Activated naive CD4-positive, alpha-beta T cell treated with anti-CD3 and anti-CD28 coated beads for 36 hours (primary cell): ENCODE measurements at regions not wholly inside any gene's neighbourhood (a gene's known extent, or its start where the extent isn't known, plus 50 kb on each side); places are given as distances from the start of the nearest gene placed in this dataset.
"Not testable (repeated sequence)": the region's sequence is repeated elsewhere in the genome, so short reads cannot be mapped to it uniquely, and the experiment has no call there.

ENCODE experiments used
- CTCF ChIA-PET: fragments of 350-600 bp; sonication (Branson Sonifier 250); formaldehyde crosslinking; loops from one replicate; lab custom pipeline; 2021; ENCODE audit warnings: antibody characterized with exemption; lab: Charles Lee
- DNase-seq: peaks from one replicate; pipeline ENCODE4 v3.0.0-alpha.2; 2020
- H3K27ac Mint-ChIP-seq: one replicate; pipeline ENCODE4 v1.8.0; 2021; ENCODE audit warnings: mild to moderate bottlenecking, mixed read lengths
- H3K27me3 Mint-ChIP-seq: one replicate; pipeline ENCODE4 v1.8.0; 2021; ENCODE audit warnings: low read depth, mixed read lengths
- H3K36me3 Mint-ChIP-seq: one replicate; pipeline ENCODE4 v1.8.0; 2021; ENCODE audit warnings: low read depth, mixed read lengths
- H3K4me1 Mint-ChIP-seq: one replicate; pipeline ENCODE4 v1.8.0; 2021; ENCODE audit warnings: low read depth, mixed read lengths
- H3K4me3 Mint-ChIP-seq: one replicate; pipeline ENCODE4 v1.8.0; 2021; ENCODE audit warnings: mild to moderate bottlenecking, moderate library complexity, mixed read lengths
- H3K9me3 Mint-ChIP-seq: one replicate; pipeline ENCODE4 v1.8.0; 2021; ENCODE audit warnings: mixed read lengths
- intact Hi-C: fragments of 100-400 bp; cut with micrococcal nuclease; formaldehyde crosslinking; loops from one replicate; pipeline ENCODE4 v1.15.1; 2023

DNA sequence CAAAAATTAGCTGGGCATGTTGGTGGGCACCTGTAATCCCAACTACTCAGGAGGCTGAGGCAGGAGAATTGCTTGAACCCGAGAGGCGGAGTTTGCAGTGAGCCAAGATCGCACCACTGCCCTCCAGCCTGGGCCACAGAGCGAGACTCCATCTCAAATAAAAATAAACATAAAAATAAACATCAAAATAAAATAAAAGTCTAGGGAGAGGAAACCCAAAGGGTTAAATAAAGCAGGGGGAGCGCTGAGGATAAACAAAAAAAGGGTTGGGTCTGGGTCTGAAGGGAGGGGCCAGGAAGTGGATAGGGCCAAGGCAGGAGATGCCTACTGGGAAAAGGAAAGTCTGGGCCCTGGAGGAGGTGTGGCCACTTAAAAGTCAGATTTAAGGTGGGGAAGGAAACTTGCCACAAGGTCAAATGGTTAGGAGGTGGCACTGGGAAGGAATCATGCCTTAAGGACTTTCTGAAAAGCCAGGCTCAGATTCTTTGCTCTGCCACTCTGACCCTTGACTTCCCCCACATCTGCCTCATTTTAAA is 150.0 kb downstream of the ADSS2 start:
- Mint-ChIP-seq H3K27ac (no peak overlapping the region), H3K4me1 (peaks cover 7% of the 10 kb centered on the region), H3K4me3 (no peak overlapping the region), H3K27me3 (peaks cover 3% of the 10 kb centered on the region), H3K36me3 (no peaks in the 10 kb centered on the region), H3K9me3 (peaks cover 2% of the 10 kb centered on the region)
- DNase-seq = no peak
- CTCF ChIA-PET = interaction anchor here (0.6 kb wide), 1 partner anchor 118 kb away, joined by 3 read pairs; no protein-coding TSS in a partner anchor
- intact Hi-C loops = no loop called here

DNA sequence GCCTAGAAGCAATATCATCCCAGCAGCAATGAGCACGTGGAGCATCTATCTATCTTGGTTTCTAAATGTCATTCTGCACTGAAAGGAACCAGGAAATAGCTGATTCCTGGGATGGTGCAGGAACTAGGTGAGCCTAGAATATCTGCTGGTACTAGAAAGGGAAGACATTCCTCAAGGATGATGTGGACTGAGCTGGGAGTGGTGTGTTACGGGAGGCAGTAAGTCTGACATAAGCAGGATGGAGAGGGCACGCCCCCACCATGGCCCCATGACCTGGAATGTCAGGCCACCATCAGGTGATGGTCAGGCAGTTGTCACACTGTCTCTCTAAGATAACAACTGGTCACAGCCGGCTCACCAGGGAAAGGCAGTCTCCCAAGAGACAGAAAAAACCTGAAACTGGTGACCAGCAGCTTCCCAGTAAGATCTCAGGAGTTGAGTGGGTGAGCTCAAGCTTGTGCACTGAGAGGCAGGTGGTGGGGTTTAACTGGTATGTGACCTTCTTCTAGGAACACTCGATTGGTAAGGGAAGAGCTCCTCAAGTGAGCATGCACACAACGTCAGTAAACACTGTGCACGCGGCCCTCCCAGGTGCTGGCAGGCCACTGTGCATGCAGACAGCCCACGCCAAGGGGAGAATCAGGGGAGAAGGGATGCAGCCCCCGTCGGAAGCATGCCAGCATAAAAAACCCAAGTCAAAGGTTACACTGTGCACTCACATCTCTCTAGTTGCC is 148.7 kb downstream of the ADSS2 start:
- no peak for DNase-seq
- CTCF ChIA-PET = no interaction called here
- no peaks in the 10 kb centered on the region for H3K36me3 Mint-ChIP-seq
- no peak overlapping the region for H3K27ac Mint-ChIP-seq
- H3K4me1 Mint-ChIP-seq = peaks cover 7% of the 10 kb centered on the region
- intact Hi-C loops = no loop called here
- H3K27me3 Mint-ChIP-seq = peaks cover 3% of the 10 kb centered on the region
- H3K4me3 Mint-ChIP-seq = no peak overlapping the region
- peaks cover 4% of the 10 kb centered on the region for H3K9me3 Mint-ChIP-seq

- peaks cover 7% of the 10 kb centered on the region for H3K4me1 Mint-ChIP-seq
- no peak overlapping the region for H3K27ac Mint-ChIP-seq
- peaks cover 4% of the 10 kb centered on the region for H3K9me3 Mint-ChIP-seq
- no peaks in the 10 kb centered on the region for H3K36me3 Mint-ChIP-seq
- H3K4me3 Mint-ChIP-seq = no peak overlapping the region
- intact Hi-C loops = no loop called here
- DNase-seq = no peak
- peaks cover 3% of the 10 kb centered on the region for H3K27me3 Mint-ChIP-seq
- CTCF ChIA-PET = no interaction called here
These were observed 148.1 kb downstream of the ADSS2 start for GRCh38 chr1:244303610-244303969.

DNA sequence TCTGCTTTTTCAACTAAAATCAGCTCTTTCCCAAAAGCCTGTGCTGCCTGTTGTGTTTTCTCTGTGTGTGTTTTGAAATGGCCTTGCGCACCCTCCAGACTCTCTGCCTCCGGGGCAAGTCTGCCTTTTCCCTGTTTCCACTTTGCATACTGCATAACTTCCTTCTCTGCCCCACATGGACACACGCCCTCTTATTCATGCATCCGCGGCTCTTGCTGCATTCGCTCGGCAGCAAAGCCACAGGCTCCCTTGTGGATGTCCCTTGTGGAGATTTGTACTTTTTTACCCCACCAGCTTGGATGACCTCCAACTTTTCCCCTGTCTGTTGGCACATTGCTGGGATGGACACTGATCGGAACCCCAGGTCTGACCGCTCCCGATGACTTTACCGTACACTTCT is 147.6 kb downstream of the ADSS2 start:
- H3K27me3 Mint-ChIP-seq = peaks cover 3% of the 10 kb centered on the region
- CTCF ChIA-PET = no interaction called here
- peaks cover 5% of the 10 kb centered on the region for H3K4me1 Mint-ChIP-seq
- H3K4me3 Mint-ChIP-seq = no peak overlapping the region
- no peak overlapping the region for H3K27ac Mint-ChIP-seq
- no peaks in the 10 kb centered on the region for H3K36me3 Mint-ChIP-seq
- no peak for DNase-seq
- intact Hi-C loops = no loop called here
- peaks cover 4% of the 10 kb centered on the region for H3K9me3 Mint-ChIP-seq

DNA sequence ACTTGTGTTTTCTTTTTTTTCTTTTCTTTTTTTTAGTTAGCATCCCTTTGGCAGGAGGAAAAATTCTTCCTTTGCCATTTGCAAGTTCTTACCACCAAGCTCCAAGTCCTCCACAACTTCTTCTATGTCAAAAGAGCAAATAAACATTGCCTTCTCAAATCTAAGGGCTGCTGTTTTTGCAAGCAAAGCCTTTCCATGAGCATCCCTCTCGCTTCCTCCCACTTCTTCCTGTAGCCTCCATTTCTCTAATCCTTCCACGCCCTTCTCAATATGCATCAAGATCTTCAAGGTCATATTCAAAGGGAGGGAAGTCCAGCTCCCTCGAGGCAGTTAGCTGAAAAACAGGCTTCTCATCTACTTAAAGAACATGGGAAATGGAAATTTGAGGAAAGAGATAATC is 147.1 kb downstream of the ADSS2 start:
- no peak overlapping the region for H3K27ac Mint-ChIP-seq
- CTCF ChIA-PET = no interaction called here
- peaks cover 6% of the 10 kb centered on the region for H3K9me3 Mint-ChIP-seq
- no peak overlapping the region for H3K4me3 Mint-ChIP-seq
- intact Hi-C loops = no loop called here
- H3K27me3 Mint-ChIP-seq = peaks cover 3% of the 10 kb centered on the region
- H3K4me1 Mint-ChIP-seq = no peaks in the 10 kb centered on the region
- no peaks in the 10 kb centered on the region for H3K36me3 Mint-ChIP-seq
- DNase-seq = no peak

DNA sequence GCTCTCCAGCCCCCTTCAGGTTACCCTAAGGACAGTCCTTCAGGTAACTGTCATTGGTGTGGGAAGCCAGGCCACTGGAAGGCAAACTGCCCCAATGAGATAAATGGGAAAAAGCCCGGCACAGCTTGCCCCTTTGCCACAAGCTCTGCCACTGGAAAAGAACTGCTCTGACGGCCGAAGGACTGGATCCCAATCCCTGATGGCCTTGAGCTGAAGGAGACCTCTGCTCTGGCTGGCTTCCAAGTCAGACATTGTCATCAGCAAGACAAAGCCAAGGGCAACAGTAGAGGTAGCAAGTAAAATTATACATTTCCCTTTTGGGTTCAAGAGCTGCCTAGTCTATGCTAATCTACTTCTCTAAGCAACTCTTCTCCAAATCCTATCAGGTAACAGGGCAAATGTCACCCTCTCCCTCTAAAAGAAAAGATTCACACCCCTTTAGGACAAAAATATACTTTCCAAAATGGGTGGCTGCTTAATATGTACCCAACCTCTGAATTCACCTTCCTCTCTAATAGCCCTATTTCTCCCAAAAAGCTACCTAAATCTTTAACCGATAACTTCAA is 145.8 kb downstream of the ADSS2 start:
- H3K27ac Mint-ChIP-seq = no peak overlapping the region
- CTCF ChIA-PET = no interaction called here
- peaks cover 3% of the 10 kb centered on the region for H3K27me3 Mint-ChIP-seq
- H3K36me3 Mint-ChIP-seq = no peaks in the 10 kb centered on the region
- H3K4me3 Mint-ChIP-seq = no peak overlapping the region
- H3K4me1 Mint-ChIP-seq = no peaks in the 10 kb centered on the region
- DNase-seq = no peak
- H3K9me3 Mint-ChIP-seq = peaks cover 6% of the 10 kb centered on the region
- intact Hi-C loops = no loop called here

DNA sequence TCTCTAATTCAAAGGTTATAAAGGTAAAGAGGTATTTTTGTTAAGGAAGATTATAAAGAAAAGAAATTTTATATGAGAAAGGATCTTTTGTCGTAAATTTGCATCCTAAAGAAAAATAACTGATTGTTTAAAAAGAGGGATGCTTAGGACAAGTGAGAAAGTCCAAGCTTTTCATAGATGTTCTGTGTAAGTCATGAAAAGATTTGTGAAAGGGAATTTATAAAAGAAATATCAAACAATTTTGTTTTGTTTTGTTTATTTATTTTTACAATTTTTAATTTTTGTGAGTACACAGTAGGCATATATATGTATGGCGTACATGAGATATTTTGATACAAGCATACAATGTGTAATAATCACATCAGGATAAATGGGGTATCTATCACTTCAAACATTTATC is 145.2 kb downstream of the ADSS2 start:
- no peak for DNase-seq
- Mint-ChIP-seq H3K9me3 (peaks cover 6% of the 10 kb centered on the region), H3K27ac (no peak overlapping the region), H3K27me3 (peaks cover 3% of the 10 kb centered on the region), H3K4me1 (no peaks in the 10 kb centered on the region), H3K4me3 (no peak overlapping the region), H3K36me3 (no peaks in the 10 kb centered on the region)
- intact Hi-C loops = no loop called here
- CTCF ChIA-PET = no interaction called here

DNA sequence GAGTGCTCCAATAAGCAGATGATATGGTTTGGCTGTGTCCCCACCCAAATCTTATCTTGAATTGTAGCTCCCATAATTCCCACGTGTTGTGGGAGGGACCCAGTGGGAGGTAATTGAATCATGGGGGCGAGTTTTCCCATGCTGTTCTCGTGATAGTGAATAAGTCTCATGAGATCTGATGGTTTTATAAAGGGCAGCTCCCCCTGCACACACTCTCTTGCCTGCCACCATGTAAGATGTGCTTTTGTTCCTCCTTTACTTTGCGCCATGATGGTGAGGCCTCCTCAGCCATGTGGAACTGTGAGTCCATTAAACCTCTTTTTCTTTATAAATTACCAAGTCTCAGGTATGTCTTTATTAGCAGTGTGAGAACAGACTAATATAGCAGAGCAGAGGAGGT is 142.5 kb downstream of the ADSS2 start:
- H3K4me3 Mint-ChIP-seq, H3K4me1 Mint-ChIP-seq, H3K36me3 Mint-ChIP-seq, H3K27ac Mint-ChIP-seq, CTCF ChIA-PET, H3K27me3 Mint-ChIP-seq, H3K9me3 Mint-ChIP-seq, DNase-seq, intact Hi-C loops: not testable (repeated sequence)

DNA sequence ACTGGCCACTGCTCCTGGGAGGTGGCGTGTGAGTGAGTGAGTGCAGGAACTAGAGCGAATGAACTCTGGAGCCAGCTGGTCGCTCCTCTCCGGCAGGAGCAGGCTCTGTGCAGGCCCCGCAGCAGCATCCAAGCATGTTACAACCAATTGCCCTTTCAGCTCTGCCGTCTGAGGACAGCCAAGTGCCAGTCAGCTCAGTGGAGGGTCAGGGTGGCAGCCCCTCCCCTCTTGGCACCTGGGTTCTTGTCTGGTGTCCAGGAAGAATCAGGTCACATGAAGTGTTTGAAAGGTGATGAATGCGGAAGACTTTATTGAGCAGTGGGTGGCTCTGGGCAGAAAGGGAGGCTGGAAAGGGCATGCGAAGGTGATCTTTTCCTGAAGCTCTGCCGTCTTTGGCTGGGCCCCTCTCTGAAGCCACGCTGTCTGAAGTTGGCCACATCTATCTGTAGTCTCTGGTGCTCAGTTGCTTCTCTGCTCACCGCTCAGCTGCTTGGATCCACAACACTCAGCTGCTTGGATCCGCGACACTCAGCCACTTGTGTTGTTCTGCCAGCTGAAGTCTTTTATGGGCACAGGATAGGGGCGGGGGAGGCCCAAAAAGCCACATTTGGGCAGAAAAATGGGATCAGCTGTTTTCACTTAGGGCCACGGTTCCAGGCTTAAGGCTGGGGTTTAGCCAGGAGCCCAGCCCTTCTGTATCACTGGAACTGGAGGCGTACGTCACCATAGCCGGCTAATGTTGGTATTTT is 139.8 kb downstream of the ADSS2 start:
- no peak overlapping the region for H3K27ac Mint-ChIP-seq
- peaks cover 2% of the 10 kb centered on the region for H3K9me3 Mint-ChIP-seq
- no peak for DNase-seq
- intact Hi-C loops = no loop called here
- no peak overlapping the region for H3K4me3 Mint-ChIP-seq
- H3K4me1 Mint-ChIP-seq = no peaks in the 10 kb centered on the region
- no peaks in the 10 kb centered on the region for H3K36me3 Mint-ChIP-seq
- H3K27me3 Mint-ChIP-seq = no peaks in the 10 kb centered on the region
- CTCF ChIA-PET = interaction anchor here (1.0 kb wide), 1 partner anchor 12 kb away, joined by 4 read pairs; no protein-coding TSS in a partner anchor

DNA sequence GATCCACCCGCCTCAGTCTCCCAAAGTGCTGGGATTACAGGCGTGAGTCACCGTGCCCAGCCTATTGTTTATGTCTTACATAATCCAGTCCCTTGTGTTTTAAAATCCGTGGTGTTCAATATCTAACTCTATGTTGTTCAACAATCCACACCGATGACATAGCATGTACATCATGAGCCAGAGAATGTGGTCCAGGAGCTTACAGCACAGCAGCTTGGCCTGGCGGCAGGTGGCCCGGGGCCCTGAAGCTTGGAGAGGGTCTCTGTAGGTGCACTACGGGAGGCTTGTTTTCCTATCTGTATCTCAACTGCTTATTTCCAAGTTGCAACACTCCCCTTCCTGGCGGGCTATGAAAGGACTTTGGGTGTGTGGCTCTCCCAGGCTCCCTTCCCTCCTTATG is 138.4 kb downstream of the ADSS2 start:
- H3K9me3 Mint-ChIP-seq = peaks cover 2% of the 10 kb centered on the region
- H3K4me3 Mint-ChIP-seq = no peak overlapping the region
- no peak for DNase-seq
- no peaks in the 10 kb centered on the region for H3K4me1 Mint-ChIP-seq
- no peaks in the 10 kb centered on the region for H3K36me3 Mint-ChIP-seq
- CTCF ChIA-PET = no interaction called here
- intact Hi-C loops = no loop called here
- H3K27ac Mint-ChIP-seq = no peak overlapping the region
- H3K27me3 Mint-ChIP-seq = no peaks in the 10 kb centered on the region

GRCh38 chr1:244314921-244315559 is 136.7 kb downstream of the ADSS2 start:
- no peaks in the 10 kb centered on the region for H3K9me3 Mint-ChIP-seq
- peaks cover 8% of the 10 kb centered on the region for H3K4me1 Mint-ChIP-seq
- no peaks in the 10 kb centered on the region for H3K27me3 Mint-ChIP-seq
- no peaks in the 10 kb centered on the region for H3K36me3 Mint-ChIP-seq
- H3K27ac Mint-ChIP-seq = no peak overlapping the region
- DNase-seq = no peak
- intact Hi-C loops = no loop called here
- H3K4me3 Mint-ChIP-seq = no peak overlapping the region
- CTCF ChIA-PET = interaction anchor here (1.4 kb wide), 1 partner anchor 16 kb away, joined by 3 read pairs; no protein-coding TSS in a partner anchor

GRCh38 chr1:244315996-244316395 is 135.7 kb downstream of the ADSS2 start:
- no peak overlapping the region for H3K4me3 Mint-ChIP-seq
- H3K4me1 Mint-ChIP-seq = peaks cover 10% of the 10 kb centered on the region
- no peaks in the 10 kb centered on the region for H3K36me3 Mint-ChIP-seq
- intact Hi-C loops = no loop called here
- H3K27ac Mint-ChIP-seq = no peak overlapping the region
- DNase-seq = no peak
- no peaks in the 10 kb centered on the region for H3K9me3 Mint-ChIP-seq
- H3K27me3 Mint-ChIP-seq = no peaks in the 10 kb centered on the region
- CTCF ChIA-PET = interaction anchor here (1.0 kb wide), 1 partner anchor 132 kb away, joined by 3 read pairs; no protein-coding TSS in a partner anchor
